ENCODE measurements at regions not wholly inside any gene's neighbourhood (a gene's known extent, or its start where the extent isn't known, plus 50 kb on each side); places are given as distances from the start of the nearest gene placed in this dataset.

- TF ChIP-seq JUND (IDR thresholded peaks at IDR 0.05; ENCODE audit: low read depth) = no peak
- in situ Hi-C loops (cut with HindIII; ENCODE audit: low pct_unique_long_range_greater_than_20kb, low sequenced_read_pairs) = no loop called here
Measured at GRCh38 chr12:59179231-59179630, 258.9 kb upstream of the LRIG3 start.

GRCh38 chr12:59173695-59174094 lies 253.4 kb upstream of the LRIG3 start:
- peak in 1 of 2 experiments; percentile 61 for DNase-seq (ENCODE audit: low read depth in 1 of 2, low spot score in 1 of 2)
- TF ChIP-seq JUND (IDR thresholded peaks at IDR 0.05; ENCODE audit: low read depth) = no peak
- in situ Hi-C loops (cut with HindIII; ENCODE audit: low pct_unique_long_range_greater_than_20kb, low sequenced_read_pairs) = no loop called here

More at GRCh38 chr12:59179231-59179630, 258.9 kb upstream of the LRIG3 start:
- no peak for DNase-seq (ENCODE audit: low read depth in 1 of 2, low spot score in 1 of 2)

GRCh38 chr12:59168647-59169046 lies 248.3 kb upstream of the LRIG3 start:
- no peak for TF ChIP-seq JUND (IDR thresholded peaks at IDR 0.05; ENCODE audit: low read depth)
- DNase-seq (ENCODE audit: low read depth in 1 of 2, low spot score in 1 of 2) = no peak
- in situ Hi-C loops (cut with HindIII; ENCODE audit: low pct_unique_long_range_greater_than_20kb, low sequenced_read_pairs) = no loop called here

GRCh38 chr12:59166457-59166856 lies 246.2 kb upstream of the LRIG3 start:
- in situ Hi-C loops (cut with HindIII; ENCODE audit: low pct_unique_long_range_greater_than_20kb, low sequenced_read_pairs) = no loop called here
- no peak for TF ChIP-seq JUND (IDR thresholded peaks at IDR 0.05; ENCODE audit: low read depth)
- DNase-seq (ENCODE audit: low read depth in 1 of 2, low spot score in 1 of 2) = no peak

GRCh38 chr12:59164991-59165718 lies 244.9 kb upstream of the LRIG3 start:
- peak; percentile 13 to 93 for DNase-seq (ENCODE audit: low read depth in 1 of 2, low spot score in 1 of 2)
- in situ Hi-C loops (cut with HindIII; ENCODE audit: low pct_unique_long_range_greater_than_20kb, low sequenced_read_pairs) = no loop called here
- TF ChIP-seq JUND (IDR thresholded peaks at IDR 0.05; ENCODE audit: low read depth) = no peak

GRCh38 chr12:59164226-59164625 lies 243.9 kb upstream of the LRIG3 start:
- in situ Hi-C loops (cut with HindIII; ENCODE audit: low pct_unique_long_range_greater_than_20kb, low sequenced_read_pairs) = no loop called here
- no peak for TF ChIP-seq JUND (IDR thresholded peaks at IDR 0.05; ENCODE audit: low read depth)
- no peak for DNase-seq (ENCODE audit: low read depth in 1 of 2, low spot score in 1 of 2)

- TF ChIP-seq JUND (IDR thresholded peaks at IDR 0.05; ENCODE audit: low read depth) = no peak
- in situ Hi-C loops (cut with HindIII; ENCODE audit: low pct_unique_long_range_greater_than_20kb, low sequenced_read_pairs) = no loop called here
- no peak for DNase-seq (ENCODE audit: low read depth in 1 of 2, low spot score in 1 of 2)
Measured at GRCh38 chr12:59158681-59159080, 238.4 kb upstream of the LRIG3 start.

- no peak for DNase-seq (ENCODE audit: low read depth in 1 of 2, low spot score in 1 of 2)
- in situ Hi-C loops (cut with HindIII; ENCODE audit: low pct_unique_long_range_greater_than_20kb, low sequenced_read_pairs) = no loop called here
- TF ChIP-seq JUND (IDR thresholded peaks at IDR 0.05; ENCODE audit: low read depth) = no peak
Measured at GRCh38 chr12:59158066-59158465, 237.8 kb upstream of the LRIG3 start.

GRCh38 chr12:59155448-59155847 lies 235.1 kb upstream of the LRIG3 start:
- no peak for DNase-seq (ENCODE audit: low read depth in 1 of 2, low spot score in 1 of 2)

GRCh38 chr12:59151243-59151642 lies 230.9 kb upstream of the LRIG3 start:
- no peak for TF ChIP-seq JUND (IDR thresholded peaks at IDR 0.05; ENCODE audit: low read depth)
- in situ Hi-C loops (cut with HindIII; ENCODE audit: low pct_unique_long_range_greater_than_20kb, low sequenced_read_pairs) = no loop called here
- no peak for DNase-seq (ENCODE audit: low read depth in 1 of 2, low spot score in 1 of 2)

More at GRCh38 chr12:59155448-59155847, 235.1 kb upstream of the LRIG3 start:
- TF ChIP-seq JUND (IDR thresholded peaks at IDR 0.05; ENCODE audit: low read depth) = no peak
- in situ Hi-C loops (cut with HindIII; ENCODE audit: low pct_unique_long_range_greater_than_20kb, low sequenced_read_pairs) = no loop called here

GRCh38 chr12:59149995-59150642 lies 229.8 kb upstream of the LRIG3 start:
- in situ Hi-C loops (cut with HindIII; ENCODE audit: low pct_unique_long_range_greater_than_20kb, low sequenced_read_pairs) = no loop called here
- TF ChIP-seq JUND (IDR thresholded peaks at IDR 0.05; ENCODE audit: low read depth) = no peak
- DNase-seq (ENCODE audit: low read depth in 1 of 2, low spot score in 1 of 2) = peak; percentile 13 to 93

GRCh38 chr12:59147791-59148190 lies 227.5 kb upstream of the LRIG3 start:
- no peak for DNase-seq (ENCODE audit: low read depth in 1 of 2, low spot score in 1 of 2)
- in situ Hi-C loops (cut with HindIII; ENCODE audit: low pct_unique_long_range_greater_than_20kb, low sequenced_read_pairs) = no loop called here
- TF ChIP-seq JUND (IDR thresholded peaks at IDR 0.05; ENCODE audit: low read depth) = no peak

GRCh38 chr12:59142183-59142790 lies 222.0 kb upstream of the LRIG3 start:
- in situ Hi-C loops (cut with HindIII; ENCODE audit: low pct_unique_long_range_greater_than_20kb, low sequenced_read_pairs) = no loop called here

More at GRCh38 chr12:59142183-59142790, 222.0 kb upstream of the LRIG3 start:
- no peak for DNase-seq (ENCODE audit: low read depth in 1 of 2, low spot score in 1 of 2)
- TF ChIP-seq JUND (IDR thresholded peaks at IDR 0.05; ENCODE audit: low read depth) = no peak
